Mesenchymal stem cell (in vitro differentiated cells and primary cell): ENCODE measurements at regions not wholly inside any gene's neighbourhood (a gene's known extent, or its start where the extent isn't known, plus 50 kb on each side); places are given as distances from the start of the nearest gene placed in this dataset.

Experiments
- DNase-seq: peaks from one replicate; pipeline ENCODE4 v3.0.0-alpha.2; 2013
- H2AFZ ChIP-seq: one replicate; pipeline ENCODE4 v1.6.1; 2013; ENCODE audit warnings: low read depth, mild to moderate bottlenecking, control low read depth, inconsistent platforms, low read length, moderate library complexity
- H2AK5ac ChIP-seq: 2 replicates; pipeline ENCODE4 v1.6.1; 2013; ENCODE audit warnings: low read length, moderate library complexity, mild to moderate bottlenecking, inconsistent platforms; ENCODE audit not compliant: severe bottlenecking
- H2BK120ac ChIP-seq: one replicate; pipeline ENCODE4 v1.6.1; 2013; ENCODE audit warnings: low read depth, mild to moderate bottlenecking, inconsistent platforms, low read length, moderate library complexity
- H2BK12ac ChIP-seq, 2 experiments: one replicate each; pipeline ENCODE4 v1.6.1; 2013; ENCODE audit warnings: inconsistent platforms in 2 of 2, low read length in 2 of 2, mild to moderate bottlenecking in 2 of 2, moderate library complexity in 2 of 2, control low read depth in 1 of 2
- H2BK15ac ChIP-seq: one replicate; pipeline ENCODE4 v1.6.1; 2013; ENCODE audit warnings: mild to moderate bottlenecking, low read depth, inconsistent platforms; ENCODE audit not compliant: poor library complexity, severe bottlenecking
- H2BK5ac ChIP-seq: 2 replicates; pipeline ENCODE4 v1.6.1; 2013; ENCODE audit warnings: low read depth, mild to moderate bottlenecking, low read length, control low read depth, inconsistent platforms; ENCODE audit not compliant: poor library complexity, severe bottlenecking
- H3K14ac ChIP-seq, 2 experiments: one replicate each; pipeline ENCODE4 v1.6.1; 2013; ENCODE audit warnings: inconsistent platforms in 2 of 2, low read length in 2 of 2, control low read depth in 1 of 2, mild to moderate bottlenecking in 1 of 2, moderate library complexity in 1 of 2
- H3K18ac ChIP-seq, 2 experiments: one replicate each; pipeline ENCODE4 v1.6.1; 2013; ENCODE audit warnings: inconsistent platforms in 2 of 2, low read length in 2 of 2, control low read depth in 1 of 2, low read depth in 1 of 2, mild to moderate bottlenecking in 1 of 2
- H3K23ac ChIP-seq, 2 experiments: one replicate each; pipeline ENCODE4 v1.6.1; 2013; ENCODE audit warnings: inconsistent platforms in 2 of 2, low read length in 2 of 2, mild to moderate bottlenecking in 2 of 2, moderate library complexity in 2 of 2, control low read depth in 1 of 2
- H3K27ac ChIP-seq: 2 replicates; pipeline ENCODE4 v1.5.1; 2013; ENCODE audit warnings: mild to moderate bottlenecking, moderate library complexity, low read length, control low read depth, inconsistent platforms; ENCODE audit not compliant: poor library complexity, severe bottlenecking
- H3K27me3 ChIP-seq, 2 experiments: 2 replicates each; pipeline versions ENCODE4 v1.6.1 to v1.7.0; 2013; ENCODE audit warnings: low read length in 2 of 2, mild to moderate bottlenecking in 2 of 2, moderate library complexity in 2 of 2, control low read depth in 1 of 2, inconsistent platforms in 1 of 2; ENCODE audit not compliant: control insufficient read depth in 1 of 2, insufficient read depth in 1 of 2
- H3K36me3 ChIP-seq, 2 experiments: 2 replicates each; pipeline versions ENCODE4 v1.6.1 to v1.7.0; 2013; ENCODE audit warnings: low read length in 2 of 2, control low read depth in 1 of 2, inconsistent platforms in 1 of 2, low read depth in 1 of 2, mild to moderate bottlenecking in 1 of 2; ENCODE audit not compliant: insufficient read depth in 2 of 2, control insufficient read depth in 1 of 2
- H3K4ac ChIP-seq, 2 experiments: one replicate each; pipeline ENCODE4 v1.6.1; 2013; ENCODE audit warnings: inconsistent platforms in 2 of 2, low read length in 2 of 2, mild to moderate bottlenecking in 2 of 2, moderate library complexity in 2 of 2, control low read depth in 1 of 2, low read depth in 1 of 2
- H3K4me1 ChIP-seq: 2 replicates; pipeline ENCODE4 v1.6.1; 2013; ENCODE audit warnings: low read depth, low read length, control low read depth; ENCODE audit not compliant: control insufficient read depth, insufficient read depth
- H3K4me2 ChIP-seq: 2 replicates; pipeline ENCODE4 v1.6.1; 2013; ENCODE audit warnings: low read length, mild to moderate bottlenecking, inconsistent platforms; ENCODE audit not compliant: poor library complexity, severe bottlenecking
- H3K4me3 ChIP-seq, 2 experiments: 2 replicates each; pipeline versions ENCODE4 v1.5.1 to v1.7.0; 2013; ENCODE audit warnings: low read length in 2 of 2, mild to moderate bottlenecking in 2 of 2, control low read depth in 1 of 2, low read depth in 1 of 2; ENCODE audit not compliant: insufficient read depth in 1 of 2
- H3K79me1 ChIP-seq: replicated peaks from 2 replicates; pipeline ENCODE4 v1.6.1; 2013; ENCODE audit warnings: mild to moderate bottlenecking, control low read depth, low read length, inconsistent platforms; ENCODE audit not compliant: poor library complexity, severe bottlenecking
- H3K9ac ChIP-seq: 2 replicates; pipeline ENCODE4 v1.7.0; 2013; ENCODE audit warnings: mild to moderate bottlenecking, low read length, moderate library complexity
- H3K9me3 ChIP-seq: 2 replicates; pipeline ENCODE4 v1.7.0; 2013; ENCODE audit warnings: mild to moderate bottlenecking, low read length; ENCODE audit not compliant: control insufficient read depth
- H4K8ac ChIP-seq: one replicate; pipeline ENCODE4 v1.6.1; 2013; ENCODE audit warnings: inconsistent platforms, mild to moderate bottlenecking, low read length, moderate library complexity
- H4K91ac ChIP-seq: one replicate; pipeline ENCODE4 v1.6.1; 2013; ENCODE audit warnings: mild to moderate bottlenecking, low read length, inconsistent platforms
- WGBS: methylation state at CpG from one replicate; pipeline ENCODE4 v1.1.7; 2013; ENCODE audit warnings: mixed read lengths; 5-methylcytosine and 5-hydroxymethylcytosine counted together

DNA sequence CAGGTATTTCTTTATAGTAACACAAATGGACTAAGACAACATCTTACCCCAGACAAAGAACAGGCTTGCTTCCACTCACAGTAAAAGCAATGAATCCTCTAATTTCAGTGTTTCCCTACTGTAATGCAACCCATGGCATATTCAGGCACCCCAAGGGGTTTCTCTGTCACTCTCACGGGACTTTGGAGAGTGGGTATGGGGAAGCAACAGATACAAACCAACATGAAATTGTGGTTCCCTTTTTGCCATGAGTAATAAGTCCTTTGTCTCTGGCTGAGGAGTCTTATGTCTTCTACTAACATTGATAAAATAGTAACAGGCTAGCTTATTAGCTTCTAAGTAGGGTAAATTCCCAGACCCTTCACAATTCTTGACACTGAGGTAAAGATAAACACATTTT lies 51.4 kb upstream of the AOAH start:
- Histone ChIP-seq H3K27me3 (peaks cover 0 to 3% of the 10 kb centered on the region in 2 experiments), H3K9me3 (no peaks in the 10 kb centered on the region), H3K4me3 (no peak overlapping the region), H2BK5ac (no peak overlapping the region), H2AK5ac (no peak overlapping the region), H3K79me1 (no peaks in the 10 kb centered on the region), H3K9ac (no peak overlapping the region), H4K8ac (no peak overlapping the region), H2BK12ac (no peak overlapping the region), H3K4me1 (no peaks in the 10 kb centered on the region), H3K23ac (no peak overlapping the region), H3K36me3 (no peaks in the 10 kb centered on the region), H2BK15ac (no peak overlapping the region), H2BK120ac (no peak overlapping the region), H3K27ac (no peak overlapping the region), H3K18ac (no peak overlapping the region), H3K4me2 (no peak overlapping the region), H3K14ac (no peak overlapping the region), H4K91ac (no peak overlapping the region), H2AFZ (no peak overlapping the region), H3K4ac (no peak overlapping the region)
- DNase-seq = no peak
- WGBS = no CpG with 5 or more reads among the region's 1 CpG

- Histone ChIP-seq H2BK120ac (no peak overlapping the region), H3K9ac (no peak overlapping the region), H3K14ac (no peak overlapping the region), H2AFZ (no peak overlapping the region), H2BK12ac (no peak overlapping the region), H3K4ac (no peak overlapping the region), H2BK5ac (no peak overlapping the region), H4K8ac (no peak overlapping the region), H3K4me3 (no peak overlapping the region), H3K4me1 (no peaks in the 10 kb centered on the region), H3K79me1 (no peaks in the 10 kb centered on the region), H2BK15ac (no peak overlapping the region), H3K4me2 (no peak overlapping the region), H3K18ac (no peak overlapping the region), H4K91ac (no peak overlapping the region), H3K36me3 (no peaks in the 10 kb centered on the region), H2AK5ac (no peak overlapping the region), H3K9me3 (no peaks in the 10 kb centered on the region), H3K27me3 (peaks cover 0 to 3% of the 10 kb centered on the region in 2 experiments), H3K27ac (no peak overlapping the region), H3K23ac (no peak overlapping the region)
- DNase-seq = no peak
- WGBS = 100% methylated on average over 1 of the region's 1 CpG
These were observed 50.8 kb upstream of the AOAH start for GRCh38 chr7:36775061-36775620.
